ENCODE measurements at regions not wholly inside any gene's neighbourhood (a gene's known extent, or its start where the extent isn't known, plus 50 kb on each side); places are given as distances from the start of the nearest gene placed in this dataset.

DNA sequence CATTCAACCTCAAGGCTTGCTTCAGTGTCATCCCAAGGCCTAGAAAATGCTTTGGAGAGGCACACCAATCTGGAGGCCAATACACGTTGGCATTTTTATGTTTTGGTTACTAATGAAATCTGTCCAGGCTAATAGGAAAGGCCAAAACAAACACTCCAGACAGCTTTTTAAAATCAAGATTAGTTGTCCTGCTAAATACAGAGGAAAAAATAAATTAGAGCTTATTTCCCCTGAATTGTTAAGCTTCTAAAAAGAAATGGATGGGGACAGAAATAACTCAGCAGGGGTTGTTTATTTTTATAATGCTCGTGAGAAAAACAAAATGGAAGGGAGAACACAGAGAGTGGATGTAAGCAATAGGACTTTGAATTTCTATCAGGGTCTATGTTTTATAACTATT is 438.5 kb upstream of the LRRC4C start:
- TF ChIP-seq, protein P1, sequence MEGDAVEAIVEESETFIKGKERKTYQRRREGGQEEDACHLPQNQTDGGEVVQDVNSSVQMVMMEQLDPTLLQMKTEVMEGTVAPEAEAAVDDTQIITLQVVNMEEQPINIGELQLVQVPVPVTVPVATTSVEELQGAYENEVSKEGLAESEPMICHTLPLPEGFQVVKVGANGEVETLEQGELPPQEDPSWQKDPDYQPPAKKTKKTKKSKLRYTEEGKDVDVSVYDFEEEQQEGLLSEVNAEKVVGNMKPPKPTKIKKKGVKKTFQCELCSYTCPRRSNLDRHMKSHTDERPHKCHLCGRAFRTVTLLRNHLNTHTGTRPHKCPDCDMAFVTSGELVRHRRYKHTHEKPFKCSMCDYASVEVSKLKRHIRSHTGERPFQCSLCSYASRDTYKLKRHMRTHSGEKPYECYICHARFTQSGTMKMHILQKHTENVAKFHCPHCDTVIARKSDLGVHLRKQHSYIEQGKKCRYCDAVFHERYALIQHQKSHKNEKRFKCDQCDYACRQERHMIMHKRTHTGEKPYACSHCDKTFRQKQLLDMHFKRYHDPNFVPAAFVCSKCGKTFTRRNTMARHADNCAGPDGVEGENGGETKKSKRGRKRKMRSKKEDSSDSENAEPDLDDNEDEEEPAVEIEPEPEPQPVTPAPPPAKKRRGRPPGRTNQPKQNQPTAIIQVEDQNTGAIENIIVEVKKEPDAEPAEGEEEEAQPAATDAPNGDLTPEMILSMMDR (IDR thresholded peaks at IDR 0.05; ENCODE audit: borderline replicate concordance, extremely low read depth, low read length, poor library complexity, severe bottlenecking), result no peak
- no peak for TF ChIP-seq EZH2 (IDR thresholded peaks at IDR 0.05; ENCODE audit: borderline replicate concordance, low read depth, low read length, severe bottlenecking)

Data from DND-41 (cell line).